GM12891 (cell line): ENCODE measurements at regions not wholly inside any gene's neighbourhood (a gene's known extent, or its start where the extent isn't known, plus 50 kb on each side); places are given as distances from the start of the nearest gene placed in this dataset.

Experiments
- PAX5 ChIP-seq: IDR thresholded peaks from 2 replicates; pipeline ENCODE4 v1.6.1; 2011; ENCODE audit warnings: low read length, moderate library complexity, mild to moderate bottlenecking; ENCODE audit not compliant: insufficient read depth, severe bottlenecking
- POLR2A ChIP-seq: IDR thresholded peaks from 2 replicates; pipeline ENCODE4 v1.6.1; 2011; ENCODE audit warnings: low read depth, low read length, control low read depth
- POLR2AphosphoS5 ChIP-seq: IDR thresholded peaks from 2 replicates; pipeline ENCODE4 v1.6.1; 2011; ENCODE audit warnings: low read depth, low read length, control low read depth
- POU2F2 ChIP-seq: IDR thresholded peaks from 2 replicates; pipeline ENCODE4 v1.6.1; 2011; ENCODE audit warnings: low read depth, mild to moderate bottlenecking, control low read depth, low read length, moderate library complexity
- TAF1 ChIP-seq: IDR thresholded peaks from 2 replicates; pipeline ENCODE4 v1.6.1; 2011; ENCODE audit warnings: low read depth, low read length, control low read depth

DNA sequence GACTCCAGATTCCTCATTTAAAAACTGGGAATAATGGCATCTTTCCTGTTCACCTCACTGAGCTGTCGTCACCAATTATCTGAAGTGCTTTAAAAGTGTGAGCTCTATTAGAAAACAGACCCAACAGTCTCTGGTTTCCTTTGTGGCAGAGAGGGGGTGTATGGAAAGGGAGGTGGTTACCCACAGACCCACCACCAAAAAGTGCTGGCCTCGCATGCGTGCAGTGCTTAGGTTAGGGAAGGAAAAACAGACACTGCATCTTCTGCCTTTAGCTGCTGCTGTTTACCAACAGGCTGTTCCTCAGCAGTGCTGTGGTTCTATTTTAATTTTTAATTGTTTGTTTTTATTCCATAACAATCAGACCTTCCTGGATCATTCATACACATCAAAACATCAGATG is 249.6 kb downstream of the PIK3R1 start:
- TF ChIP-seq PAX5: no peak
- no peak for TF ChIP-seq POU2F2
- TF ChIP-seq POLR2AphosphoS5: no peak
- TF ChIP-seq TAF1: no peak
- TF ChIP-seq POLR2A: no peak
